22Rv1 (cell line): ENCODE measurements at regions not wholly inside any gene's neighbourhood (a gene's known extent, or its start where the extent isn't known, plus 50 kb on each side); places are given as distances from the start of the nearest gene placed in this dataset.

Experiments used
- CTCF ChIP-seq: fragments of 450-650 bp; IDR thresholded peaks from 2 replicates; pipeline ENCODE4 v1.5.1; 2017; ENCODE audit warnings: mild to moderate bottlenecking
- ZFX ChIP-seq: fragments of 450-650 bp; IDR thresholded peaks from 2 replicates; pipeline ENCODE4 v1.6.1; 2017; ENCODE audit warnings: antibody characterized with exemption, borderline replicate concordance

GRCh38 chr2:49298230-49298629, 143.9 kb upstream of the FSHR start:
- TF ChIP-seq CTCF (no peak), ZFX (no peak)
